ENCODE measurements at regions not wholly inside any gene's neighbourhood (a gene's known extent, or its start where the extent isn't known, plus 50 kb on each side); places are given as distances from the start of the nearest gene placed in this dataset.

- H3K4me1 Mint-ChIP-seq (ENCODE audit: low read depth), result peaks cover 4% of the 10 kb centered on the region
- H3K9me3 Mint-ChIP-seq, result peaks cover 13% of the 10 kb centered on the region
- intact Hi-C loops (cut with micrococcal nuclease), result loop anchor here (10.0 kb wide), 1 partner anchor 61 kb away; no protein-coding TSS in a partner anchor
- no peak overlapping the region for H3K27ac Mint-ChIP-seq
- DNase-seq, result no peak
- no peaks in the 10 kb centered on the region for H3K36me3 Mint-ChIP-seq
- POLR2A ChIA-PET, result no interaction called here
- H3K4me3 Mint-ChIP-seq, result no peak overlapping the region
- H3K27me3 Mint-ChIP-seq, result no peaks in the 10 kb centered on the region
- CTCF ChIA-PET, result no interaction called here
Measured at GRCh38 chr13:85545771-85546170, 253.4 kb downstream of the SLITRK6 start.

DNA sequence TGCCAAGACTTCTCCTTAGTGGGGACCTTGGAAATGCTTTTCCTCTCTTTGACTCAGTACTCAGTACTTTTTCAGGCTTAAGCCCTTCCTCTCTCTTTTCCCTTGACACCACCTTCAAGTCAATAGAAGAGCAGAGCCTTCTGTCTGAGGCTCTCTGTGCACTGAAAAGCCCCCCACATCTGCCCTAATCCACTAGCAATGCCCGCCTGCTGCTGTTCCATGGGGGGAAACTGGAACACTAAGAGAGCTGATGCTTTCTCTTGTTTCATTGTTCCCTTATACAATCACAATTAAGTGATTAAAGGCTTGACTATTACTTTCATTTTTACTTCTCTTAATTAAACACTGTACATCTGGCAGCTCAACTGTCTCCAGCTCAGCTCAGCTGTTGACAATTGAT, 254.5 kb downstream of the SLITRK6 start:
- Mint-ChIP-seq H3K36me3 (no peaks in the 10 kb centered on the region), H3K27me3 (no peaks in the 10 kb centered on the region), H3K9me3 (peaks cover 13% of the 10 kb centered on the region), H3K27ac (no peak overlapping the region), H3K4me1 (ENCODE audit: low read depth) (peaks cover 4% of the 10 kb centered on the region), H3K4me3 (no peak overlapping the region)
- DNase-seq, result no peak
- POLR2A ChIA-PET, result no interaction called here
- CTCF ChIA-PET, result no interaction called here
- intact Hi-C loops (cut with micrococcal nuclease), result loop anchor here (10.0 kb wide), 1 partner anchor 60 kb away; no protein-coding TSS in a partner anchor

- Mint-ChIP-seq H3K27me3 (no peaks in the 10 kb centered on the region), H3K4me1 (ENCODE audit: low read depth) (peaks cover 4% of the 10 kb centered on the region), H3K4me3 (no peak overlapping the region), H3K27ac (no peak overlapping the region), H3K9me3 (peaks cover 3% of the 10 kb centered on the region), H3K36me3 (no peaks in the 10 kb centered on the region)
- POLR2A ChIA-PET, result no interaction called here
- CTCF ChIA-PET, result no interaction called here
- intact Hi-C loops (cut with micrococcal nuclease), result loop anchor here (10.0 kb wide), 1 partner anchor 58 kb away; no protein-coding TSS in a partner anchor
- no peak for DNase-seq
Measured at GRCh38 chr13:85543144-85543543, 256.1 kb downstream of the SLITRK6 start.

DNA sequence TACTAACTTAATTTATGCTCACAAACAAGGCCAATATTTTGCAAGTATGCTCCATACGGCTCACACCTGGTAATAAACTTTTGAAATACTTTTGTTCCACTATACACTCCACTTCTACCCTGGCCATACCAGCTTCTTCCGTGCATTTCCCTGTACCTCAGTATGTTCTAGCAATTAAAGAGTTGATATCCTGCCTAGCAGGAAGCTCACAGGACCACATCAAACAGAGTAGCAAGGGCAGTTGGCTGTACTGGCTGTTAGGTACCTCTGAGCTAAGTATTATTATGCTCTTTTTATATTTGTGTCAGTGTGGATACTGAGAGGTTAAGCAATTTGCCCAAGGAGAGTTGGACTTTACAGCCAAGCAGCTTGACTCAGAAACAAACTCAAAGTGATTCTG, 257.7 kb downstream of the SLITRK6 start:
- Mint-ChIP-seq H3K27ac (no peak overlapping the region), H3K9me3 (no peaks in the 10 kb centered on the region), H3K36me3 (no peaks in the 10 kb centered on the region), H3K4me3 (no peak overlapping the region), H3K4me1 (ENCODE audit: low read depth) (peaks cover 4% of the 10 kb centered on the region), H3K27me3 (no peaks in the 10 kb centered on the region)
- no peak for DNase-seq
- CTCF ChIA-PET, result no interaction called here
- POLR2A ChIA-PET, result no interaction called here
- intact Hi-C loops (cut with micrococcal nuclease), result loop anchor here (10.0 kb wide), 1 partner anchor 57 kb away; no protein-coding TSS in a partner anchor

GRCh38 chr13:85538957-85539356, 260.3 kb downstream of the SLITRK6 start:
- Mint-ChIP-seq H3K27ac (no peak overlapping the region), H3K4me1 (ENCODE audit: low read depth) (peaks cover 4% of the 10 kb centered on the region), H3K9me3 (no peaks in the 10 kb centered on the region), H3K4me3 (no peak overlapping the region), H3K36me3 (no peaks in the 10 kb centered on the region), H3K27me3 (no peaks in the 10 kb centered on the region)
- DNase-seq, result no peak
- POLR2A ChIA-PET, result no interaction called here
- intact Hi-C loops (cut with micrococcal nuclease), result no loop called here
- CTCF ChIA-PET, result no interaction called here

DNA sequence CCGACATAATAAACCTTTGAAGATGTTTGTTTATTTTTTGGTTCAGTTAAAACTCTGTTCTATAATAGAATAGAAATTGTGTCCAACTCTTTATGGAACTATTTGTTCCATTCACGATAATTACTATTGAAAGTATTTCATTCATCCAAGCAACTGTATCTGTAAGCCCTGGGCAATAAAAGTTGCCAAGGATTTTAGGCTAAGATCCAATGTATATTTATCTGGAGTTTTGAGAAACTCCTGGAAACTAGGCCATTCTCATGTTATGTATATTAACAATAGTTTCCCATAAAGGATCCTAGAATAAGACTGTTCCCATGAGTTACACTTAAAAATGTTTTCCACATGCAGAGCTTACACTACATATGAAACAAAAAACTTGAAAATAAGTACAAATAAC, 261.6 kb downstream of the SLITRK6 start:
- intact Hi-C loops (cut with micrococcal nuclease), result no loop called here
- Mint-ChIP-seq H3K4me1 (ENCODE audit: low read depth) (peaks cover 4% of the 10 kb centered on the region), H3K36me3 (no peaks in the 10 kb centered on the region), H3K27ac (no peak overlapping the region), H3K9me3 (no peaks in the 10 kb centered on the region), H3K27me3 (no peaks in the 10 kb centered on the region), H3K4me3 (no peak overlapping the region)
- ChIA-PET POLR2A (no interaction called here), CTCF (no interaction called here)
- no peak for DNase-seq

DNA sequence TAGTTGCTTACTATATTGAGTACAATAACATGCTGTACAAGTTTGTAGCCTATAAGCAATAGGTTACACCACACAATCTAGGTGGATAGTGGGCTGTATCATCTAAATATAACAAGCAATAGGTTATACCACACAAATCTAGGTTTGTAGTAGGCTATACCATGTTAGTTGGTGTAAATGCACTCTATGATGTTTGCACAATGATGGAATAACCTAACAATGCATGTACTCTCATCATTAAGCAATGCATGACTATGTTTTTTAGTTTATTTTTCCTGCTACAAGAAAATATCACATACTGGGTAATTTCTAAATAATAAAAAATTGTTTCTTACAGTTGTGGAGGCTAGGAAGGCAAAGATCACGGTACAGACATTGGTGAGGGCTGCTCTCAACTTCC, 262.5 kb downstream of the SLITRK6 start:
- no peaks in the 10 kb centered on the region for H3K9me3 Mint-ChIP-seq
- H3K4me3 Mint-ChIP-seq, result no peak overlapping the region
- no peak overlapping the region for H3K27ac Mint-ChIP-seq
- intact Hi-C loops (cut with micrococcal nuclease), result no loop called here
- H3K27me3 Mint-ChIP-seq, result no peaks in the 10 kb centered on the region
- ChIA-PET CTCF (no interaction called here), POLR2A (no interaction called here)
- DNase-seq, result no peak
- peaks cover 4% of the 10 kb centered on the region for H3K4me1 Mint-ChIP-seq (ENCODE audit: low read depth)
- H3K36me3 Mint-ChIP-seq, result no peaks in the 10 kb centered on the region

- ChIA-PET POLR2A (no interaction called here), CTCF (no interaction called here)
- H3K9me3 Mint-ChIP-seq, result peaks cover 3% of the 10 kb centered on the region
- no peak for DNase-seq
- no peaks in the 10 kb centered on the region for H3K4me1 Mint-ChIP-seq (ENCODE audit: low read depth)
- no peak overlapping the region for H3K4me3 Mint-ChIP-seq
- no peaks in the 10 kb centered on the region for H3K27me3 Mint-ChIP-seq
- intact Hi-C loops (cut with micrococcal nuclease), result no loop called here
- no peak overlapping the region for H3K27ac Mint-ChIP-seq
- H3K36me3 Mint-ChIP-seq, result no peaks in the 10 kb centered on the region
Measured at GRCh38 chr13:85535316-85536084, 263.7 kb downstream of the SLITRK6 start.

- H3K36me3 Mint-ChIP-seq, result no peaks in the 10 kb centered on the region
- no peaks in the 10 kb centered on the region for H3K4me1 Mint-ChIP-seq (ENCODE audit: low read depth)
- H3K9me3 Mint-ChIP-seq, result peaks cover 3% of the 10 kb centered on the region
- H3K27ac Mint-ChIP-seq, result no peak overlapping the region
- no peaks in the 10 kb centered on the region for H3K27me3 Mint-ChIP-seq
- no peak overlapping the region for H3K4me3 Mint-ChIP-seq
- intact Hi-C loops (cut with micrococcal nuclease), result no loop called here
- ChIA-PET POLR2A (no interaction called here), CTCF (no interaction called here)
- no peak for DNase-seq
Measured at GRCh38 chr13:85533911-85534310, 265.3 kb downstream of the SLITRK6 start.

- no peak overlapping the region for H3K4me3 Mint-ChIP-seq
- H3K27me3 Mint-ChIP-seq, result no peaks in the 10 kb centered on the region
- H3K4me1 Mint-ChIP-seq (ENCODE audit: low read depth), result no peaks in the 10 kb centered on the region
- no peak overlapping the region for H3K27ac Mint-ChIP-seq
- intact Hi-C loops (cut with micrococcal nuclease), result no loop called here
- no peaks in the 10 kb centered on the region for H3K36me3 Mint-ChIP-seq
- no peak for DNase-seq
- peaks cover 3% of the 10 kb centered on the region for H3K9me3 Mint-ChIP-seq
- CTCF ChIA-PET, result no interaction called here
- POLR2A ChIA-PET, result no interaction called here
Measured at GRCh38 chr13:85529218-85529594, 270.0 kb downstream of the SLITRK6 start.

GRCh38 chr13:85528491-85529217, 270.6 kb downstream of the SLITRK6 start:
- CTCF ChIA-PET, result no interaction called here
- Mint-ChIP-seq H3K4me1 (ENCODE audit: low read depth) (no peaks in the 10 kb centered on the region), H3K36me3 (no peaks in the 10 kb centered on the region), H3K9me3 (peaks cover 3% of the 10 kb centered on the region), H3K4me3 (no peak overlapping the region), H3K27ac (no peak overlapping the region), H3K27me3 (no peaks in the 10 kb centered on the region)
- intact Hi-C loops (cut with micrococcal nuclease), result no loop called here
- POLR2A ChIA-PET, result no interaction called here
- DNase-seq, result no peak

DNA sequence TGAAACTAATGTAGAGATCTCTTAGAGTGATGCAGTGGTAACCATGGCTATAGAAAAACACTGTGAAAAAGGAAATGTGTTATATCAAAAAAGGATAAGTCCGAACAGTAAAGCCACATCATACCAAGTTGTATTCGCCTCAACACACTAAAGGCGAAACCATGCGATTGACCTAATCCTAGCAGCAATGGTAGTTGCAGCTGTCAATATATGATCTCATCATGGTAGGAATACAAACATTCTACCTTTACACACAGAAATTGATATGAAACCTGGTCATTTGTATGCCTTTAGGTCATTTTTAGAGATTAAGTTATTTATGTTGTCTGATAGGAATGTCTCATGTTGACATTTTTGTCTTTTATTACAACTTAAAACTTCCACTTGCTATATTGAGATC, 271.9 kb downstream of the SLITRK6 start:
- Mint-ChIP-seq H3K27ac (no peak overlapping the region), H3K4me1 (ENCODE audit: low read depth) (no peaks in the 10 kb centered on the region)

GRCh38 chr13:85525411-85525810, 273.8 kb downstream of the SLITRK6 start:
- ChIA-PET CTCF (no interaction called here), POLR2A (no interaction called here)
- Mint-ChIP-seq H3K4me1 (ENCODE audit: low read depth) (no peaks in the 10 kb centered on the region), H3K4me3 (no peak overlapping the region), H3K9me3 (no peaks in the 10 kb centered on the region), H3K36me3 (no peaks in the 10 kb centered on the region), H3K27me3 (no peaks in the 10 kb centered on the region), H3K27ac (no peak overlapping the region)
- intact Hi-C loops (cut with micrococcal nuclease), result no loop called here
- no peak for DNase-seq

More for the DNA sequence above, 271.9 kb downstream of the SLITRK6 start:
- Mint-ChIP-seq H3K27me3 (no peaks in the 10 kb centered on the region), H3K9me3 (peaks cover 3% of the 10 kb centered on the region), H3K4me3 (no peak overlapping the region), H3K36me3 (no peaks in the 10 kb centered on the region)
- no peak for DNase-seq
- ChIA-PET CTCF (no interaction called here), POLR2A (no interaction called here)
- intact Hi-C loops (cut with micrococcal nuclease), result no loop called here
